SW 1271 (cell line): ENCODE measurements at regions not wholly inside any gene's neighbourhood (a gene's known extent, or its start where the extent isn't known, plus 50 kb on each side); places are given as distances from the start of the nearest gene placed in this dataset.

Experiments used
- DNase-seq, 2 experiments: peaks; one replicate each; lab custom pipeline; 2025; lab: John Stamatoyannopoulos, UW

- DNase-seq = no peak
Measured at GRCh38 chr7:81648716-81649115, 121.1 kb downstream of the HGF start.

- no peak for DNase-seq
Measured at GRCh38 chr7:81645435-81645834, 124.4 kb downstream of the HGF start.

- DNase-seq = no peak
Measured at GRCh38 chr7:81641873-81642272, 128.0 kb downstream of the HGF start.

- no peak for DNase-seq
Measured at GRCh38 chr7:81638198-81638597, 131.6 kb downstream of the HGF start.

GRCh38 chr7:81637534-81637933 lies 132.3 kb downstream of the HGF start:
- no peak for DNase-seq

- no peak for DNase-seq
Measured at GRCh38 chr7:81632418-81632817, 137.4 kb downstream of the HGF start.

GRCh38 chr7:81630600-81630999 lies 139.2 kb downstream of the HGF start:
- DNase-seq = no peak

- no peak for DNase-seq
Measured at GRCh38 chr7:81629702-81630101, 140.1 kb downstream of the HGF start.

GRCh38 chr7:81628951-81629350 lies 140.9 kb downstream of the HGF start:
- no peak for DNase-seq

GRCh38 chr7:81627536-81628287 lies 142.1 kb downstream of the HGF start:
- no peak for DNase-seq

GRCh38 chr7:81626008-81626407 lies 143.8 kb downstream of the HGF start:
- no peak for DNase-seq

- no peak for DNase-seq
Measured at GRCh38 chr7:81624650-81625631, 144.9 kb downstream of the HGF start.

- DNase-seq = no peak
Measured at GRCh38 chr7:81624021-81624592, 145.7 kb downstream of the HGF start.

- no peak for DNase-seq
Measured at GRCh38 chr7:81623251-81623855, 146.5 kb downstream of the HGF start.

GRCh38 chr7:81621893-81622292 lies 148.0 kb downstream of the HGF start:
- DNase-seq = no peak

- DNase-seq = peak; percentile 42 to 72
Measured at GRCh38 chr7:81618396-81619014, 151.3 kb downstream of the HGF start.

- peak in 1 of 2 experiments; percentile 12 for DNase-seq
Measured at GRCh38 chr7:81616951-81617350, 152.9 kb downstream of the HGF start.

GRCh38 chr7:81611805-81612204 lies 158.0 kb downstream of the HGF start:
- no peak for DNase-seq

GRCh38 chr7:81611040-81611439 lies 158.8 kb downstream of the HGF start:
- DNase-seq = no peak

- no peak for DNase-seq
Measured at GRCh38 chr7:81608748-81609382, 161.0 kb downstream of the HGF start.

GRCh38 chr7:81607987-81608386 lies 161.9 kb downstream of the HGF start:
- DNase-seq = no peak
